Nucleus accumbens (tissue), 56 donors: ENCODE measurements at regions not wholly inside any gene's neighbourhood (a gene's known extent, or its start where the extent isn't known, plus 50 kb on each side); places are given as distances from the start of the nearest gene placed in this dataset.
"Not testable (repeated sequence)": the region's sequence is repeated elsewhere in the genome, so short reads cannot be mapped to it uniquely, and the experiment has no call there.

Experiments used
- DNase-seq, 56 donors: peaks; one replicate each; lab custom pipeline; 2025; lab: John Stamatoyannopoulos, UW

DNA sequence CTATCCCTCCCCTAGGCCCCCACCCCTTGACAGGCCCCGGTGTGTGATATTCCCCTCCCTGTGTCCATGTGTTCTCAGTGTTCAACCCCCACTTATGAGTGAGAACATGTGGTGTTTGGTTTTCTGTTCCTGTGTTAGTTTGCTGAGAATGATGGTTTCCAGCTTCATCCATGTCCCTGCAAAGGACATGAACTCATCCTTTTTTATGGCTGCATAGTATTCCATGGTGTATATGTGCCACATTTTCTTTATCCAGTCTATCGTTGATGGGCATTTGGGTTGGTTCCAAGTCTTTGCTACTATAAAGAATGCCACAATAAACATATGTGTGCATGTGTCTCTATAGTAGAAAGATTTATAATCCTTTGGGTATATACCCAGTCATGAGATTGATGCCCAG lies 55.3 kb upstream of the PDZD8 start:
- not testable (repeated sequence) for DNase-seq

DNA sequence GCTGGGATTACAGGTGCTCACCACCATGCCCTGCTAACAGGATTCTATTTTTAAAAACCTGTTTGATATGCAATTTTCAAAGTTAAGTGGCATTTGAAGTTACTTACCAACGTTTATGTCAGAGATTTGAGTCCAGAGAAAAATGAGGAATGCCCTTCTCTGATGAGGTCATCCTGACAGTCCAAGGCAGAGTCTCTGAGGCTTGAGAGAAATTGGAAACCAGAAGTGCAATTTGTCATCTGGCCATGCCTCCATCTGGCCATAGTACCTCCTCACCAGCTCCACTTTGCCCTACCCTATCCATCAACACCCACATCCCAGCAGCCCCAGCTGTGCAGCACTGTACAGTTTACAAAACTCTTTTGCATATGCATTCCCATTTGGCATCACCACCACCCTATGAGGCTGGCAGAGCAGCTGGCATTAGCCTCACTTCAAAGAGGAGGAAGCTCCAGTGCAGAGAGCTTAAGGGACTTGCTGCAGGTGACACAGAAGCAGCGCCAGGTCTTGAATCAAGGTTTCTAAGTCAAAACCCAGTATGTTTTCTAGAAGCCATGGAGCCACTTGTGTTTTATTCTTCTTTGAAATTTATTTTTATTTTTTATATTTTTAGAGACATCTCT lies 54.5 kb upstream of the PDZD8 start:
- DNase-seq = no peak

DNA sequence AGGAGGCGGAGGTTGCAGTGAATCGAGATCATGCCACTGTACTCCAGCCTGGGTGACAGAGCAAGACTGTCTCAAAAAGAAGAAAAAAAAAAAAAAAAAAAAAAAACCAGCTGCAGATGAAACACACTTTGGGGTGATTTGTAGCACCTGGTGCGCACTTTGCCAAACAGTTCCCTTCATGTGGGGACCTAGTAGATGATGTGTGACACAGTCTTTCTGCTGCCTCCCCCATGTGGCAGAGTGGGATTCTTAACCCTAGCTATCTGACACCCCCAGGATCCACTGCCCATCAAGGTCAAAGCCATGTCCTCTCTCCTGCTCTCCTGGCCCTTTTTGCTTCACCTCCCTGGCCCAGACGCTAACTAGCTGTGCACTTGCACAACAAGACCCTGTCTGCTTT lies 52.1 kb upstream of the PDZD8 start:
- DNase-seq = no peak

DNA sequence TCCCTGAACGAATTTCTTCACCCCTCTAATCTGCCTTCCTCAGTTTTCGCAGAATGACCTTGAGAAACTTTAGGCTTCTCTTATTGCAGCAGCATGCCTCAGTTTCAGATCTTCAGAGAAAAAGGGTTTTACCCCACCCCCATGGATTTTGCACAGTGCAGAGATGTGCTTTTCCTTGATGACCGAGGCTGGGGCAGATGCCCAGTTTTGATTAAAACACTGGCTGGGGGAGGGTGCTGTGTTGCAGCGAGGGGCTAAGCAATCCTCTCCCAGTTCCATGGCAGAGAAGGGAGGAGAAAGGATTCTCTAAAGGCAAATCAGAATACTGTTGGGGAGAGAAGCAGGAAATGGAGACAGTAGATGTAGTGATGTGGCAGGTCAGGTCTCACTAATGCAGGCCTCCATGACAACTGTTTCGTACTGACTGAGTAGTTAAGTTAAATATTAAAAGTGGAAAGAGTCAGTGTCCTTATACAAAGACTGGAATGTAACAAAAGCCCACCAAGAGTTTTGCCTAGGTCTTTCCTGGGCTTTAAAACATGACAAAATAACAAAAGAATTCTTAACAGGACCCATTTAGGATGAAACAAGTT lies 50.8 kb upstream of the PDZD8 start:
- DNase-seq = no peak

DNA sequence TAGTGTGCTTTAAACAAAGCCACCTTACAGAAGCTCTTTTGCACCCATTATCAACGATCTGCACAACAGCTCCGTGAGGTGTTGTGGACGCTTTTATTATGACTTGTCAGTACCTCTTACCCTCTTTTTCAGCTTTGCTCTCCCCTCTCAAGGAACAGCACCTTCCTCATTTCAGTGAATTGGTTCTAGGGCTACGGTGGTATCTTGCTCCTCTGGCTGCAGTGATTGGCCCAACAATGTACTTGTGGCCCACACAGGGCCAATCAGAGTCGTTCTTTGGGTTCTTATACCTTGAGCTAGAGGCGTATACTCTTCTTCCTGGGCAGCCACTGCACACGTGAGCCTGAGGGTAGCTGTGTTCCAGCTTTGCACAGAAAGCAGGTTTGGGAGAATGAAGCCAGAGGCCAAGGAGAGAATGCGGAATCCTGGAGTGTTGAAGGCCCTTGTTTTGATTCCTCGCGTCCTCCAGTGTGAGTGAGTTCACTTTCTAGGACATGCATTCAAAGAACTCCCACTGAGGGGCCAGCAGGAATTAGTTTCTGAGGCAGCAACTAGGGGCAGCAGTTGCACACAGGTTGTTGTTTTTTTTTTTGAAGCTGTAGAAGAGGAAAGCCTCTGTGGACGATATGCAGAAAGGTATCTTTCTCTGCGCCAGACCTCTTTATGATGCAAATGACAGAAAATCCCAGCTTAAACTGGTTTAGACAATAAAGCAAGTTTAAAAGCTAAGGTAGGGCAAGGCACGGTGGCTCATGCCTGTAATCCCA lies 49.8 kb upstream of the PDZD8 start:
- DNase-seq = no peak
